HCT116 (cell line): ENCODE measurements at regions not wholly inside any gene's neighbourhood (a gene's known extent, or its start where the extent isn't known, plus 50 kb on each side); places are given as distances from the start of the nearest gene placed in this dataset.

Experiments used
- ATAC-seq: fragments of 200-7000 bp; cut with Tn5 transposase; 2 replicates; pipeline ENCODE4 v1.9.1; 2020; ENCODE audit warnings: mild to moderate bottlenecking, moderate library complexity
- BruUV-seq: library from RNA; stranded (reverse); fragments of 400-500 nt; replicated peaks from 2 replicates; lab custom pipeline; 2021; lab: Mats Ljungman, UMichigan
- CTCF ChIA-PET: fragments of 300-600 bp; sonication (Branson Sonifier 250); formaldehyde crosslinking; loops from one replicate; lab custom pipeline; 2021; ENCODE audit warnings: antibody characterized with exemption; lab: Charles Lee
- POLR2A ChIA-PET: fragments of 300-600, 350-600 bp; sonication (Branson Sonifier 250); formaldehyde crosslinking; loops from one replicate; lab custom pipeline; 2021; ENCODE audit warnings: antibody characterized with exemption; lab: Charles Lee
- RAD21 ChIA-PET, 2 experiments: fragments of 300-600 bp; sonication (Branson Sonifier 250); formaldehyde crosslinking; loops; one replicate each; lab custom pipeline; 2023; ENCODE audit warnings: low total read pairs in 2 of 2; ENCODE audit not compliant: uncharacterized antibody in 2 of 2, unreplicated experiment in 2 of 2, low non-redundant PET in 1 of 2; lab: Charles Lee
- DNase-seq: peaks from one replicate; pipeline ENCODE4 v3.0.0-alpha.2; 2010; ENCODE audit warnings: low read depth, low spot score
- H2AFZ ChIP-seq: fragments of 200-600 bp; shearing (Covaris generic), sonication (generic); 2 replicates; pipeline ENCODE4 v1.6.1; 2017; ENCODE audit warnings: low read depth, mixed run types, mixed read lengths, antibody characterized with exemption, low read length; ENCODE audit not compliant: poor library complexity, severe bottlenecking
- H3K27ac ChIP-seq: 2 replicates; pipeline ENCODE4 v1.5.1; 2012; ENCODE audit warnings: low read depth, low read length
- H3K27me3 ChIP-seq: fragments of 200-600 bp; sonication (generic); 2 replicates; pipeline ENCODE4 v1.6.1; 2016; ENCODE audit warnings: mixed run types, low read length, mixed read lengths; ENCODE audit not compliant: insufficient read depth
- H3K36me3 ChIP-seq, 2 experiments: fragments of 200-500 bp in 1 of 2; fragments of 200-600 bp in 1 of 2; sonication (Bioruptor generic) in 1 of 2; sonication (generic) in 1 of 2; 2 replicates each; pipeline versions ENCODE4 v1.5.1 to v1.6.1; 2014 to 2016; ENCODE audit warnings: low read length in 2 of 2, inconsistent platforms in 1 of 2, mixed read lengths in 1 of 2, mixed run types in 1 of 2; ENCODE audit not compliant: insufficient read depth in 2 of 2, control insufficient read depth in 1 of 2
- H3K4me1 ChIP-seq, 2 experiments: fragments of 200-600 bp in 1 of 2; sonication (generic) in 1 of 2; 2 replicates each; pipeline versions ENCODE4 v1.5.1 to v1.6.1; 2012 to 2017; ENCODE audit warnings: low read length in 2 of 2, inconsistent platforms in 1 of 2, mild to moderate bottlenecking in 1 of 2, mixed read lengths in 1 of 2, mixed run types in 1 of 2, moderate library complexity in 1 of 2; ENCODE audit not compliant: insufficient read depth in 2 of 2, control insufficient read depth in 1 of 2
- H3K4me2 ChIP-seq: fragments of 200-600 bp; sonication (generic); 2 replicates; pipeline ENCODE4 v1.6.1; 2017; ENCODE audit warnings: mixed run types, low read length, mixed read lengths
- H3K4me3 ChIP-seq, 2 experiments: fragments of 200-600 bp in 1 of 2; sonication (generic) in 1 of 2; replicated peaks in 1 of 2; 2 replicates each; pipeline ENCODE4 v1.5.1; 2011 to 2016; ENCODE audit warnings: low read length in 2 of 2, control low read depth in 1 of 2, low read depth in 1 of 2, mild to moderate bottlenecking in 1 of 2, mixed read lengths in 1 of 2, mixed run types in 1 of 2
- H3K79me2 ChIP-seq: fragments of 200-600 bp; sonication (generic); 2 replicates; pipeline ENCODE4 v1.6.1; 2017; ENCODE audit warnings: mild to moderate bottlenecking, mixed run types, low read length, moderate library complexity, mixed read lengths; ENCODE audit not compliant: insufficient read depth
- H3K9ac ChIP-seq: fragments of 200-600 bp; sonication (generic); 2 replicates; pipeline ENCODE4 v1.6.1; 2016; ENCODE audit warnings: low read length, mixed read lengths
- H3K9me2 ChIP-seq: fragments of 200-600 bp; sonication (generic), shearing (Covaris generic); 2 replicates; pipeline ENCODE4 v1.6.1; 2017; ENCODE audit warnings: mixed run types, mild to moderate bottlenecking, moderate library complexity; ENCODE audit not compliant: insufficient read depth
- H3K9me3 ChIP-seq, 2 experiments: fragments of 200-500 bp in 1 of 2; fragments of 200-600 bp in 1 of 2; sonication (Bioruptor generic) in 1 of 2; sonication (generic) in 1 of 2; 2 replicates each; pipeline ENCODE4 v1.6.1; 2014 to 2017; ENCODE audit warnings: low read length in 2 of 2, mixed read lengths in 2 of 2, inconsistent platforms in 1 of 2, low read depth in 1 of 2, mild to moderate bottlenecking in 1 of 2, mixed run types in 1 of 2, moderate library complexity in 1 of 2; ENCODE audit not compliant: control insufficient read depth in 1 of 2, insufficient read depth in 1 of 2
- H4K20me1 ChIP-seq: fragments of 200-600 bp; sonication (generic), shearing (Covaris generic); 2 replicates; pipeline ENCODE4 v1.6.1; 2017; ENCODE audit warnings: mixed run types, mild to moderate bottlenecking, moderate library complexity; ENCODE audit not compliant: insufficient read depth
- CBX3 ChIP-seq: IDR thresholded peaks from 2 replicates; pipeline ENCODE4 v1.6.1; 2012; ENCODE audit warnings: low read depth
- CEBPB ChIP-seq: IDR thresholded peaks from 2 replicates; pipeline ENCODE4 v1.6.1; 2012; ENCODE audit warnings: low read depth
- ELF1 ChIP-seq: IDR thresholded peaks from 2 replicates; pipeline ENCODE4 v1.6.1; 2012; ENCODE audit warnings: low read depth, borderline replicate concordance
- EZH2phosphoT487 ChIP-seq: fragments of 200-600 bp; IDR thresholded peaks from 2 replicates; pipeline ENCODE4 v1.6.1; 2018; ENCODE audit warnings: antibody characterized with exemption, borderline replicate concordance
- FOSL1 ChIP-seq: IDR thresholded peaks from 2 replicates; pipeline ENCODE4 v1.6.1; 2012; ENCODE audit warnings: low read depth
- JUND ChIP-seq: IDR thresholded peaks from 2 replicates; pipeline ENCODE4 v1.6.1; 2012
- MAX ChIP-seq: IDR thresholded peaks from 2 replicates; pipeline ENCODE4 v1.6.1; 2012
- POLR2AphosphoS5 ChIP-seq: IDR thresholded peaks from 2 replicates; pipeline ENCODE4 v1.6.1; 2011; ENCODE audit warnings: mild to moderate bottlenecking, low read depth, low read length, moderate library complexity
- SIN3A ChIP-seq: IDR thresholded peaks from 2 replicates; pipeline ENCODE4 v1.6.1; 2012; ENCODE audit warnings: low read depth
- SP1 ChIP-seq: IDR thresholded peaks from 2 replicates; pipeline ENCODE4 v1.6.1; 2012; ENCODE audit warnings: low read depth
- SRF ChIP-seq: IDR thresholded peaks from 2 replicates; pipeline ENCODE4 v1.6.1; 2012; ENCODE audit warnings: low read depth
- TCF7L2 ChIP-seq: IDR thresholded peaks from 2 replicates; pipeline ENCODE4 v1.7.0; 2011; ENCODE audit warnings: borderline replicate concordance, inconsistent platforms; ENCODE audit not compliant: insufficient read depth, insufficient read length; ENCODE audit errors: extremely low read depth
- ZFX ChIP-seq: fragments of 450-650 bp; IDR thresholded peaks from 2 replicates; pipeline ENCODE4 v1.6.1; 2017
- ZNF274 ChIP-seq: fragments of 200-500 bp; sonication (Bioruptor generic); IDR thresholded peaks from 2 replicates; pipeline ENCODE4 v1.6.1; 2014; ENCODE audit warnings: mild to moderate bottlenecking, low read depth, low read length, inconsistent platforms
- intact Hi-C: fragments of 100-400 bp; cut with micrococcal nuclease; formaldehyde crosslinking; loops from 2 replicates; pipeline ENCODE4 v1.10.0; 2022
- TF ChIP-seq, protein P1 (sequence below), 3 experiments: fragments of 200-600 bp in 1 of 3; sonication (generic) in 1 of 3; IDR thresholded peaks in 2 of 3; conservative IDR thresholded peaks in 1 of 3; 2 replicates each; pipeline ENCODE4 v1.5.1; 2012 to 2017; ENCODE audit warnings: low read depth in 2 of 3, low read length in 2 of 3, antibody characterized with exemption in 1 of 3, borderline replicate concordance in 1 of 3, control low read depth in 1 of 3, mild to moderate bottlenecking in 1 of 3, mixed read lengths in 1 of 3, mixed run types in 1 of 3, moderate library complexity in 1 of 3; ENCODE audit not compliant: insufficient read depth in 1 of 3

DNA sequence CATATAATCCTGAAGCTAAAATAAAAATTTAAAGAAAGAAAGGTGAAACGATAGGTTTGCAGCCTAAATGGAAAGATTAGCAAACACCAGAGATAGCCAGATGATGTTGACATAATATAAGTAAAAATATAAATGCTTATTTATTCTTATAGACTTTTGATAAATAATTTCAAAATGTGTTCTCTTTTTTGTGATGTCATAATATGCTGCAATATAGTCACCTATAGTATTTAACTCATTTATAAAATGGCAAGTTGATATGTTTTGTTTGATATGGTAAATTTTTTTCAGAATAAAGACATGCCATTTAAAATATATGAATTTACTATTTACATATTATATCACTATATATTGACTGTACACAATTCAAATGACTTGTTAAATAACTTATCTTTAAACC is 813.4 kb downstream of the LRFN5 start:
- Histone ChIP-seq H3K79me2 (no peaks in the 10 kb centered on the region), H2AFZ (no peak overlapping the region), H3K9me2 (no peaks in the 10 kb centered on the region), H3K9ac (no peak overlapping the region), H3K27me3 (no peaks in the 10 kb centered on the region), H3K4me1 (no peaks in the 10 kb centered on the region), H3K4me3 (no peak overlapping the region), H3K27ac (no peak overlapping the region), H3K36me3 (no peaks in the 10 kb centered on the region), H3K9me3 (no peaks in the 10 kb centered on the region), H3K4me2 (no peak overlapping the region), H4K20me1 (no peaks in the 10 kb centered on the region)
- no peak for TF ChIP-seq CBX3
- no peak for TF ChIP-seq ZNF274
- no peak for TF ChIP-seq JUND
- no peak for TF ChIP-seq FOSL1
- TF ChIP-seq SIN3A, result no peak
- ATAC-seq (no peak), DNase-seq (no peak)
- RAD21 ChIA-PET, result no interaction called here
- intact Hi-C loops, result no loop called here
- CTCF ChIA-PET, result no interaction called here
- no TSS peak for BruUV-seq
- POLR2A ChIA-PET, result no interaction called here

- CTCF ChIA-PET, result no interaction called here
- H3K4me1 ChIP-seq, result no peaks in the 10 kb centered on the region
- intact Hi-C loops, result no loop called here
- no peaks in the 10 kb centered on the region for H3K9me2 ChIP-seq
- TF ChIP-seq ELF1, result no peak
- no peak for TF ChIP-seq SP1
- TF ChIP-seq TCF7L2, result no peak
- TF ChIP-seq EZH2phosphoT487, result no peak
- no peak for TF ChIP-seq SIN3A
- no peak for TF ChIP-seq CEBPB
- TF ChIP-seq ZFX, result no peak
- no peak for TF ChIP-seq SRF
- TF ChIP-seq, protein P1, sequence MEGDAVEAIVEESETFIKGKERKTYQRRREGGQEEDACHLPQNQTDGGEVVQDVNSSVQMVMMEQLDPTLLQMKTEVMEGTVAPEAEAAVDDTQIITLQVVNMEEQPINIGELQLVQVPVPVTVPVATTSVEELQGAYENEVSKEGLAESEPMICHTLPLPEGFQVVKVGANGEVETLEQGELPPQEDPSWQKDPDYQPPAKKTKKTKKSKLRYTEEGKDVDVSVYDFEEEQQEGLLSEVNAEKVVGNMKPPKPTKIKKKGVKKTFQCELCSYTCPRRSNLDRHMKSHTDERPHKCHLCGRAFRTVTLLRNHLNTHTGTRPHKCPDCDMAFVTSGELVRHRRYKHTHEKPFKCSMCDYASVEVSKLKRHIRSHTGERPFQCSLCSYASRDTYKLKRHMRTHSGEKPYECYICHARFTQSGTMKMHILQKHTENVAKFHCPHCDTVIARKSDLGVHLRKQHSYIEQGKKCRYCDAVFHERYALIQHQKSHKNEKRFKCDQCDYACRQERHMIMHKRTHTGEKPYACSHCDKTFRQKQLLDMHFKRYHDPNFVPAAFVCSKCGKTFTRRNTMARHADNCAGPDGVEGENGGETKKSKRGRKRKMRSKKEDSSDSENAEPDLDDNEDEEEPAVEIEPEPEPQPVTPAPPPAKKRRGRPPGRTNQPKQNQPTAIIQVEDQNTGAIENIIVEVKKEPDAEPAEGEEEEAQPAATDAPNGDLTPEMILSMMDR (IDR thresholded peaks at IDR 0.05 in 2 of 3, conservative IDR thresholded peaks at IDR 0.05 in 1 of 3; ENCODE audit: borderline replicate concordance in 1 of 3, insufficient read depth in 1 of 3, low read depth in 2 of 3, low read length in 2 of 3), result no peak
- no peak for TF ChIP-seq POLR2AphosphoS5
- TF ChIP-seq MAX, result no peak
- TF ChIP-seq FOSL1, result no peak
- H3K27me3 ChIP-seq, result no peaks in the 10 kb centered on the region
- no peaks in the 10 kb centered on the region for H4K20me1 ChIP-seq
- H3K9ac ChIP-seq, result no peak overlapping the region
- RAD21 ChIA-PET, result no interaction called here
- H3K4me3 ChIP-seq, result no peak overlapping the region
- H3K9me3 ChIP-seq, result no peaks in the 10 kb centered on the region
- POLR2A ChIA-PET, result no interaction called here
- H3K36me3 ChIP-seq, result no peaks in the 10 kb centered on the region
- no TSS peak for BruUV-seq
- no peaks in the 10 kb centered on the region for H3K79me2 ChIP-seq
- H2AFZ ChIP-seq, result no peak overlapping the region
- no peak for DNase-seq
- H3K4me2 ChIP-seq, result no peak overlapping the region
- no peak for ATAC-seq
- no peak overlapping the region for H3K27ac ChIP-seq
Measured at GRCh38 chr14:42407153-42407552, 800.5 kb downstream of the LRFN5 start.
